ENCODE measurements at regions not wholly inside any gene's neighbourhood (a gene's known extent, or its start where the extent isn't known, plus 50 kb on each side); places are given as distances from the start of the nearest gene placed in this dataset.

GRCh38 chr2:207413376-207413907, 116.3 kb upstream of the CREB1 start:
- Histone ChIP-seq H3K4me1 (ENCODE audit: control insufficient read depth, insufficient read depth, low read length) (peaks cover 3% of the 10 kb centered on the region), H3K27ac (ENCODE audit: low read length) (no peak overlapping the region), H3K36me3 (ENCODE audit: control insufficient read depth, insufficient read depth, low read length) (no peaks in the 10 kb centered on the region), H3K27me3 (ENCODE audit: control insufficient read depth, insufficient read depth, low read length) (peaks cover 2% of the 10 kb centered on the region), H3K4me3 (ENCODE audit: low read length) (no peak overlapping the region), H3K9me3 (ENCODE audit: control insufficient read depth, insufficient read depth, low read length) (no peaks in the 10 kb centered on the region)
- H3K9me3 Mint-ChIP-seq, result no peaks in the 10 kb centered on the region
- intact Hi-C loops (cut with micrococcal nuclease), result no loop called here
- H3K4me1 Mint-ChIP-seq, result peaks cover 15 to 23% of the 10 kb centered on the region in 2 donors
- H3K27ac Mint-ChIP-seq, result no peak overlapping the region
- H3K36me3 Mint-ChIP-seq, result no peaks in the 10 kb centered on the region
- 97% methylated on average over 2 of the region's 5 CpGs for WGBS (ENCODE audit: insufficient coverage)
- no peak for ATAC-seq
- DNase-seq, result no peak
- peaks cover 18 to 53% of the 10 kb centered on the region in 2 donors for H3K27me3 Mint-ChIP-seq (ENCODE audit: low read depth in 2 of 2)
- H3K4me3 Mint-ChIP-seq, result no peak overlapping the region
- TF ChIP-seq, protein P1, sequence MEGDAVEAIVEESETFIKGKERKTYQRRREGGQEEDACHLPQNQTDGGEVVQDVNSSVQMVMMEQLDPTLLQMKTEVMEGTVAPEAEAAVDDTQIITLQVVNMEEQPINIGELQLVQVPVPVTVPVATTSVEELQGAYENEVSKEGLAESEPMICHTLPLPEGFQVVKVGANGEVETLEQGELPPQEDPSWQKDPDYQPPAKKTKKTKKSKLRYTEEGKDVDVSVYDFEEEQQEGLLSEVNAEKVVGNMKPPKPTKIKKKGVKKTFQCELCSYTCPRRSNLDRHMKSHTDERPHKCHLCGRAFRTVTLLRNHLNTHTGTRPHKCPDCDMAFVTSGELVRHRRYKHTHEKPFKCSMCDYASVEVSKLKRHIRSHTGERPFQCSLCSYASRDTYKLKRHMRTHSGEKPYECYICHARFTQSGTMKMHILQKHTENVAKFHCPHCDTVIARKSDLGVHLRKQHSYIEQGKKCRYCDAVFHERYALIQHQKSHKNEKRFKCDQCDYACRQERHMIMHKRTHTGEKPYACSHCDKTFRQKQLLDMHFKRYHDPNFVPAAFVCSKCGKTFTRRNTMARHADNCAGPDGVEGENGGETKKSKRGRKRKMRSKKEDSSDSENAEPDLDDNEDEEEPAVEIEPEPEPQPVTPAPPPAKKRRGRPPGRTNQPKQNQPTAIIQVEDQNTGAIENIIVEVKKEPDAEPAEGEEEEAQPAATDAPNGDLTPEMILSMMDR (IDR thresholded peaks at IDR 0.05), result no peak

- Mint-ChIP-seq H3K4me1 (peaks cover 15 to 28% of the 10 kb centered on the region in 2 donors), H3K9me3 (no peaks in the 10 kb centered on the region), H3K36me3 (no peaks in the 10 kb centered on the region), H3K27ac (no peak overlapping the region), H3K4me3 (no peak overlapping the region), H3K27me3 (ENCODE audit: low read depth in 2 of 2) (peaks cover 29 to 52% of the 10 kb centered on the region in 2 donors)
- Histone ChIP-seq H3K4me1 (ENCODE audit: control insufficient read depth, insufficient read depth, low read length) (peaks cover 3% of the 10 kb centered on the region), H3K27ac (ENCODE audit: low read length) (no peak overlapping the region), H3K36me3 (ENCODE audit: control insufficient read depth, insufficient read depth, low read length) (no peaks in the 10 kb centered on the region), H3K9me3 (ENCODE audit: control insufficient read depth, insufficient read depth, low read length) (no peaks in the 10 kb centered on the region), H3K4me3 (ENCODE audit: low read length) (no peak overlapping the region), H3K27me3 (ENCODE audit: control insufficient read depth, insufficient read depth, low read length) (peaks cover 4% of the 10 kb centered on the region)
- TF ChIP-seq, protein P1 (IDR thresholded peaks at IDR 0.05), result no peak
- ATAC-seq (no peak), DNase-seq (no peak)
- intact Hi-C loops (cut with micrococcal nuclease), result no loop called here
- WGBS (ENCODE audit: insufficient coverage), result 94% methylated on average over 3 of the region's 3 CpGs
These were observed 113.7 kb upstream of the CREB1 start for GRCh38 chr2:207416111-207416510.

DNA sequence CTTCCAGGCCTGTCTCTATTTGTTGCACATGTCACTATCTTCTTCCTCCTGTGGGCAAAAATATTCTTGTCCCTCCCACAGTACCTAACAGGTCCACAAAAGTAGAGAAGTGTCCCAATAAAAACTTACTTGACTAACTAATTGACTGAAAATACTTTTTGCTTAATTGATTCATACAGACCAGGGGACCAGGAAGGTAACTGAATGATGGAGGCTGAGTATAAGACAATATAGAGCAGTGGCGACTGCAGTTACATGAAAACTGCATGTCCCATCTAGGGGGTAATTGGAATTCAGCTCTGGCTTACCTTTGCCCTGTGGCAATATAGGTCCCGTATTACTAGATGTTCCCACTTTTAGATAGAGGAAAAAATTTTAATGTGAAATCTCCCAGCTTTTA, 112.9 kb upstream of the CREB1 start:
- WGBS (ENCODE audit: insufficient coverage), result 100% methylated on average over 2 of the region's 2 CpGs
- Mint-ChIP-seq H3K27me3 (ENCODE audit: low read depth in 2 of 2) (peaks cover 37 to 56% of the 10 kb centered on the region in 2 donors), H3K27ac (peak overlapping the region in 1 of 2 donors; percentile 53), H3K9me3 (no peaks in the 10 kb centered on the region), H3K4me3 (no peak overlapping the region), H3K4me1 (peaks cover 18 to 28% of the 10 kb centered on the region in 2 donors), H3K36me3 (no peaks in the 10 kb centered on the region)
- H3K27ac ChIP-seq (ENCODE audit: low read length), result no peak overlapping the region
- ATAC-seq (peak in 1 of 3 donors; percentile 5), DNase-seq (no peak)
- intact Hi-C loops (cut with micrococcal nuclease), result no loop called here
- peaks cover 6% of the 10 kb centered on the region for H3K27me3 ChIP-seq (ENCODE audit: control insufficient read depth, insufficient read depth, low read length)
- no peaks in the 10 kb centered on the region for H3K36me3 ChIP-seq (ENCODE audit: control insufficient read depth, insufficient read depth, low read length)
- no peak overlapping the region for H3K4me3 ChIP-seq (ENCODE audit: low read length)
- TF ChIP-seq, protein P1 (IDR thresholded peaks at IDR 0.05), result no peak
- peaks cover 3% of the 10 kb centered on the region for H3K4me1 ChIP-seq (ENCODE audit: control insufficient read depth, insufficient read depth, low read length)
- H3K9me3 ChIP-seq (ENCODE audit: control insufficient read depth, insufficient read depth, low read length), result no peaks in the 10 kb centered on the region

DNA sequence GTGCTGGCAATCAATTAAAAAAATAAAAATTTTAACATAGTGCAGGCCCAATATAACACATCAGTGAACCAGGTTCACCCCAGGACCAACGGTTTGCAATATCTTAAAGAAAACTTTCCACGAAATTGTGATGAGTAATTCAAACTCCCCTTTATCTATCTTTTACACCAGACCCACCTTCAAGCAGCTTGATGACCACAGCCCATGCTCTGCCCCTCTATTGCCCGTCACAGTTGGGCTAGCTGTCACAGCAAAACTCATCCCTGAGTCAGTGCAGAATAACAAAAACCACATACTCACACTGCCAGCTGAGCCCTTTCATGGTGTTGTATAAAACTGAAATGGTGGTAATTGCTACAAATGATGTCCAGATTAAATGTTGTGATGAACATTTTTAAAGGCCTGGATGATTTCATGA, 112.5 kb upstream of the CREB1 start:
- H3K9me3 ChIP-seq (ENCODE audit: control insufficient read depth, insufficient read depth, low read length), result no peaks in the 10 kb centered on the region
- Mint-ChIP-seq H3K9me3 (no peaks in the 10 kb centered on the region), H3K4me1 (peaks cover 22 to 31% of the 10 kb centered on the region in 2 donors), H3K27me3 (ENCODE audit: low read depth in 2 of 2) (peaks cover 38 to 55% of the 10 kb centered on the region in 2 donors), H3K4me3 (no peak overlapping the region), H3K27ac (peak overlapping the region in 1 of 2 donors; percentile 53), H3K36me3 (no peaks in the 10 kb centered on the region)
- H3K36me3 ChIP-seq (ENCODE audit: control insufficient read depth, insufficient read depth, low read length), result no peaks in the 10 kb centered on the region
- 40% methylated on average over 3 of the region's 3 CpGs for WGBS (ENCODE audit: insufficient coverage)
- peaks cover 8% of the 10 kb centered on the region for H3K27me3 ChIP-seq (ENCODE audit: control insufficient read depth, insufficient read depth, low read length)
- H3K27ac ChIP-seq (ENCODE audit: low read length), result no peak overlapping the region
- intact Hi-C loops (cut with micrococcal nuclease), result no loop called here
- DNase-seq, result peak in 1 of 2 donors; percentile 16
- no peak overlapping the region for H3K4me3 ChIP-seq (ENCODE audit: low read length)
- TF ChIP-seq, protein P1 (IDR thresholded peaks at IDR 0.05), result no peak
- peaks cover 3% of the 10 kb centered on the region for H3K4me1 ChIP-seq (ENCODE audit: control insufficient read depth, insufficient read depth, low read length)
- peak in 2 of 3 donors; percentile 79 to 88 for ATAC-seq

All from natural killer cell (primary cell).